Neural cell (in vitro differentiated cells): ENCODE measurements at regions not wholly inside any gene's neighbourhood (a gene's known extent, or its start where the extent isn't known, plus 50 kb on each side); places are given as distances from the start of the nearest gene placed in this dataset.

ENCODE experiments used
- H2AFZ ChIP-seq: fragments of 200-600, 300-800 bp; sonication (generic), shearing (Covaris generic); 2 replicates; pipeline ENCODE4 v1.6.0; 2014; ENCODE audit warnings: low read depth, mild to moderate bottlenecking, antibody characterized with exemption, low read length, moderate library complexity
- H3F3A ChIP-seq: fragments of 200-600 bp; shearing (Covaris generic); 2 replicates; pipeline ENCODE4 v1.6.1; 2016; ENCODE audit warnings: mild to moderate bottlenecking, moderate library complexity, mixed read lengths, antibody characterized with exemption, low read length; ENCODE audit not compliant: insufficient read depth, poor library complexity, severe bottlenecking
- H3K27ac ChIP-seq: fragments of 200-600, 300-800 bp; sonication (generic), shearing (Covaris generic); 2 replicates; pipeline ENCODE4 v1.5.1; 2014; ENCODE audit warnings: mild to moderate bottlenecking, low read length, moderate library complexity
- H3K27me3 ChIP-seq: fragments of 300-800, 200-600 bp; sonication (generic), shearing (Covaris generic); 2 replicates; pipeline ENCODE4 v1.6.0; 2014; ENCODE audit warnings: mild to moderate bottlenecking, low read depth, low read length, moderate library complexity; ENCODE audit not compliant: insufficient read depth
- H3K36me3 ChIP-seq: fragments of 300-800, 200-600 bp; sonication (generic), shearing (Covaris generic); 2 replicates; pipeline ENCODE4 v1.5.1; 2014; ENCODE audit warnings: mild to moderate bottlenecking, antibody characterized with exemption, low read length, moderate library complexity; ENCODE audit not compliant: insufficient read depth
- H3K4me2 ChIP-seq: fragments of 300-800, 200-600 bp; sonication (generic), shearing (Covaris generic); 2 replicates; pipeline ENCODE4 v1.6.0; 2014; ENCODE audit warnings: mild to moderate bottlenecking, low read length
- H3K4me3 ChIP-seq: fragments of 300-800, 200-600 bp; sonication (generic), shearing (Covaris generic); 2 replicates; pipeline ENCODE4 v1.5.1; 2014; ENCODE audit warnings: mild to moderate bottlenecking, low read length, moderate library complexity
- H3K79me2 ChIP-seq: fragments of 200-600 bp; shearing (Covaris generic); replicated peaks from 2 replicates; pipeline ENCODE4 v1.6.0; 2014; ENCODE audit warnings: mild to moderate bottlenecking, low read length, moderate library complexity; ENCODE audit not compliant: insufficient read depth
- H3K9ac ChIP-seq: fragments of 300-800, 200-600 bp; sonication (generic), shearing (Covaris generic); 2 replicates; pipeline ENCODE4 v1.6.1; 2016; ENCODE audit warnings: mild to moderate bottlenecking, low read length, mixed read lengths
- H3K9me2 ChIP-seq: fragments of 200-600 bp; shearing (Covaris generic); 2 replicates; pipeline ENCODE4 v1.6.1; 2016; ENCODE audit warnings: mild to moderate bottlenecking, low read length, mixed read lengths; ENCODE audit not compliant: insufficient read depth
- H3K9me3 ChIP-seq: fragments of 200-600, 300-800 bp; sonication (generic), shearing (Covaris generic); 2 replicates; pipeline ENCODE4 v1.6.1; 2016; ENCODE audit warnings: mild to moderate bottlenecking, mixed run types, low read length, moderate library complexity, mixed read lengths
- H4K20me1 ChIP-seq: fragments of 200-600 bp; shearing (Covaris generic); 2 replicates; pipeline ENCODE4 v1.6.1; 2016; ENCODE audit warnings: mild to moderate bottlenecking, mixed run types; ENCODE audit not compliant: insufficient read depth
- CTCF ChIP-seq: fragments of 450-650 bp; IDR thresholded peaks from 2 replicates; pipeline ENCODE4 v1.5.1; 2014; ENCODE audit warnings: antibody characterized with exemption, mild to moderate bottlenecking, moderate library complexity; ENCODE audit not compliant: poor library complexity, severe bottlenecking
- EP300 ChIP-seq: fragments of 450-650 bp; conservative IDR thresholded peaks from 2 replicates; pipeline ENCODE4 v1.6.1; 2014; ENCODE audit warnings: antibody characterized with exemption, mild to moderate bottlenecking, moderate library complexity; ENCODE audit not compliant: poor library complexity, severe bottlenecking
- EZH2 ChIP-seq: fragments of 200-600, 300-800 bp; shearing (Covaris generic), sonication (generic); IDR thresholded peaks from 2 replicates; pipeline ENCODE4 v1.6.1; 2014; ENCODE audit warnings: antibody characterized with exemption, low read length, borderline replicate concordance, mild to moderate bottlenecking; ENCODE audit not compliant: insufficient read depth, poor library complexity, severe bottlenecking
- MXI1 ChIP-seq: fragments of 450-650 bp; conservative IDR thresholded peaks from 2 replicates; pipeline ENCODE4 v1.6.1; 2014; ENCODE audit warnings: antibody characterized with exemption, mild to moderate bottlenecking; ENCODE audit not compliant: poor library complexity, severe bottlenecking
- POLR2AphosphoS5 ChIP-seq: IDR thresholded peaks from 2 replicates; pipeline ENCODE4 v1.6.1; 2012
- RAD21 ChIP-seq: fragments of 450-650 bp; conservative IDR thresholded peaks from 2 replicates; pipeline ENCODE4 v1.6.1; 2014; ENCODE audit warnings: antibody characterized with exemption, mild to moderate bottlenecking, moderate library complexity
- REST ChIP-seq: IDR thresholded peaks from 2 replicates; pipeline ENCODE4 v1.6.1; 2012; ENCODE audit warnings: borderline replicate concordance
- SMC3 ChIP-seq: fragments of 450-650 bp; conservative IDR thresholded peaks from 2 replicates; pipeline ENCODE4 v1.6.1; 2014; ENCODE audit warnings: antibody characterized with exemption, mild to moderate bottlenecking, moderate library complexity; ENCODE audit not compliant: poor library complexity
- TAF1 ChIP-seq: IDR thresholded peaks from 2 replicates; pipeline ENCODE4 v1.6.1; 2012; ENCODE audit warnings: low read depth

DNA sequence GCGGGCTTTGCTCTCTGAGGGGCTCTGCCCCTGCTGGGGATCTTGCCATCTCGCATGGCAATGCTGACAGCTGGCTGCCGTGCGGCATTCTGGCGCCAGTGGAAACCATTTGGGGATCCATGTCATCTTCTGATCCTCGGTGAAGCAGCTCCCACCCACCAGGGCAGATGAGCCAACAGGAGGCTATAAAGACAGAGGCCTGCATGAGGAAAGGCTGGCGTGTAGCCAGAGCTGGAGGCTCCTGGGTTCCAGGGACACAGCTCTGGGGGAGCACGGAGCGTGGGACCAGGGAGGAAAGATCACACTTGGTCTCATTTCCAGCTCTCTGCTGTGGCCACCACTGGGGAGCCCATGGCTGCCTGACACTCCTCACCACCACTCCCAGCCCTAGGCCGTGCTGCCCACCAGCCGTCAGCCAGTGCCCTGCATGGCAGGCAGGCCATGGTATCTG lies 145.8 kb downstream of the ZFP36L2 start:
- H3K4me2 ChIP-seq: no peak overlapping the region
- H3K27me3 ChIP-seq: no peaks in the 10 kb centered on the region
- H3K27ac ChIP-seq: no peak overlapping the region
- no peaks in the 10 kb centered on the region for H3F3A ChIP-seq
- TF ChIP-seq SMC3 (no peak), TAF1 (no peak), CTCF (no peak), EP300 (no peak), POLR2AphosphoS5 (no peak)
- H4K20me1 ChIP-seq: no peaks in the 10 kb centered on the region
- H3K9me3 ChIP-seq: no peaks in the 10 kb centered on the region
- H3K36me3 ChIP-seq: no peaks in the 10 kb centered on the region
- H3K9ac ChIP-seq: no peak overlapping the region
- H3K4me3 ChIP-seq: no peak overlapping the region
- H3K79me2 ChIP-seq: no peaks in the 10 kb centered on the region
- no peak overlapping the region for H2AFZ ChIP-seq
- no peaks in the 10 kb centered on the region for H3K9me2 ChIP-seq

DNA sequence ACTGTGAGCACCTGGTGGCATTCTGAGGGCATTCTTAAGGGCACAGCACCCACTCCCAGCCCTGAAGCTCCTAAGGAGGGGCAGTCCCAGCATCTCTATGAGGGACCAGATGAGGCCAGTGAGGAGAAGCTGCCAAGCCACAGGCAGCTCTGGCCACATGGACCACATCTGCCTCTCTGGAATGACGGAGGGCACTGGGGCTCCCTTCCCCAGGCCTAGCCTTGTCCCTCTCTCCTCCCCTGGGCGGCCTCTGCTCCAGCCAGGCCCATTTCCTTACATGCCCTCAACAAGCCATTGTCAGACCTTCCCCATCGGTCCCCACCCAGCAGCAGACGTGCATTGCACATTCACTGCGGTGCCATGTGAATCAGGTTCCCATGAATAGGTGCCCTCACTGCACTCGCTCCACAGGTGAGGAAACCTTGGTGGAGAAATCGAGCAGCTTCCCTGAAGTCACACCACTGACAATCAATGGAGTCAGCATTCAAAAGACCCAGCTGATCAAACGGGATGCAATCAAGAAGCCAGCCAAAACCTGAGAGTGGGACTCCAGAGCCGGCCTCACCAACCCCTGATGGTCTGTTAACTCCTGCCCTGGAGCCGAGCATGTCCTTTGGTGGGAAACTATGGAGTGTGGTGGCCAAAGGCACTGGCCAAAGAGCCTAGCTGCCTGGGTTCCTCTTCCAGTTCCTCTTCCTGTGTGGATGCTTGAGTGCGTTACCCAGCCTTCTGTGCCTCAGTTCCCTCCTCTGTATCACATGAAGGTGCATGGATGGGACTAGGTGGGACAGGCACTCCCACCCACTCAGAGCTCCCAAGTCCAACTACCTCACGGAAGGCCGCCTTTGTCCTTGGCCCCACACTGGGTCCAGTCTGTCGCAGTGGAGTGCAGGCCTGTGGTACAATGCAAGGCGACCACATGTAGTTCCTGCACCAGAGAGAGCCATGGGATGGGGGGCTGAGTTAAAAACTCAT lies 147.3 kb downstream of the ZFP36L2 start:
- Histone ChIP-seq H3K9me3 (no peaks in the 10 kb centered on the region), H3K9ac (no peak overlapping the region), H3K36me3 (no peaks in the 10 kb centered on the region), H3K27me3 (no peaks in the 10 kb centered on the region), H3F3A (no peaks in the 10 kb centered on the region), H3K9me2 (no peaks in the 10 kb centered on the region), H3K79me2 (no peaks in the 10 kb centered on the region), H3K4me2 (no peak overlapping the region), H2AFZ (no peak overlapping the region), H3K4me3 (no peak overlapping the region), H3K27ac (no peak overlapping the region), H4K20me1 (no peaks in the 10 kb centered on the region)
- TF ChIP-seq MXI1: no peak
- no peak for TF ChIP-seq RAD21
- no peak for TF ChIP-seq CTCF
- TF ChIP-seq EZH2: no peak

DNA sequence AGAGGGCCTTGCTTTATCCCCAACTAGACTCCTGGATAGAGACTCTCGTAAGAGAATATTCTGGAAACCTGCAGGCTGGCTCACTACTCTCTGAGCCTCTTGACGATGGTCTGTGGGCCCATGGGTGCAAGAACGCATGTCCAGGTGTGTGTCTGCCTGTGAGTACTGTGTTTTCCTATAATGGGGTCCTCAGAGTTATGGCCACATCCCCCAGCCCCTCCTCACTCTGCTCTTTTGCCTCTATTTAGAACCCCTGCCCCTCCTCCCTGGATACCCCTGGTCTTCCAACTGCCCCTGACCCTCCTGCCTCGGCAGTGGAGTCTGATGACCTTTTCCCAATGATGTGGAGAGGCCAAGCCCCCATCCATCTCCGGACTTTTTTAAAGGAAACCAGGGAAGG lies 148.1 kb downstream of the ZFP36L2 start:
- no peaks in the 10 kb centered on the region for H3K79me2 ChIP-seq
- TF ChIP-seq TAF1: no peak
- no peak for TF ChIP-seq RAD21
- no peak for TF ChIP-seq MXI1
- TF ChIP-seq SMC3: no peak
- TF ChIP-seq EZH2: no peak
- no peak for TF ChIP-seq REST
- TF ChIP-seq EP300: no peak
- no peak for TF ChIP-seq POLR2AphosphoS5
- no peak for TF ChIP-seq CTCF
- H3K27ac ChIP-seq: no peak overlapping the region
- H4K20me1 ChIP-seq: no peaks in the 10 kb centered on the region
- no peak overlapping the region for H2AFZ ChIP-seq
- H3K27me3 ChIP-seq: no peaks in the 10 kb centered on the region
- H3K9me3 ChIP-seq: no peaks in the 10 kb centered on the region
- no peak overlapping the region for H3K4me3 ChIP-seq
- no peaks in the 10 kb centered on the region for H3K9me2 ChIP-seq
- no peak overlapping the region for H3K9ac ChIP-seq
- no peak overlapping the region for H3K4me2 ChIP-seq
- H3F3A ChIP-seq: no peaks in the 10 kb centered on the region
- H3K36me3 ChIP-seq: no peaks in the 10 kb centered on the region
